ENCODE measurements at regions not wholly inside any gene's neighbourhood (a gene's known extent, or its start where the extent isn't known, plus 50 kb on each side); places are given as distances from the start of the nearest gene placed in this dataset.

GRCh38 chr2:118508282-118508681 is 339.2 kb downstream of the EN1 start:
- 0 out of 2 replicates have a peak, but pooled peaks cover 5% of the 10 kb centered on the region for H3K9me3 Mint-ChIP-seq
- no peaks in the 10 kb centered on the region for H3K36me3 Mint-ChIP-seq
- no peak for ATAC-seq
- H3K27me3 Mint-ChIP-seq (ENCODE audit: low read depth) = no peaks in the 10 kb centered on the region
- ChIA-PET CTCF (interaction anchor here (1.2 kb wide), 1 partner anchor 27 kb away, joined by 3 read pairs; no protein-coding TSS in a partner anchor), POLR2A (no interaction called here)
- no peak overlapping the region for H3K27ac Mint-ChIP-seq
- no peak for DNase-seq (ENCODE audit: low spot score)
- H3K4me1 Mint-ChIP-seq = peaks cover 10% of the 10 kb centered on the region
- H3K4me3 Mint-ChIP-seq = no peak overlapping the region
- TF ChIP-seq NR1H2 (CRISPR knock-in tag; IDR thresholded peaks at IDR 0.05) (no peak), CREB1 (CRISPR knock-in tag; IDR thresholded peaks at IDR 0.05) (no peak), ATF1 (CRISPR knock-in tag; IDR thresholded peaks at IDR 0.05) (no peak), NFYB (CRISPR knock-in tag; conservative IDR thresholded peaks at IDR 0.05; ENCODE audit: low read depth) (no peak), SOX15 (CRISPR knock-in tag; IDR thresholded peaks at IDR 0.05) (no peak), ETV6 (CRISPR knock-in tag; IDR thresholded peaks at IDR 0.05) (no peak), NR3C1 (CRISPR knock-in tag; conservative IDR thresholded peaks at IDR 0.05; ENCODE audit: low read depth) (no peak), NR2C2 (CRISPR knock-in tag; IDR thresholded peaks at IDR 0.05) (no peak), FOXK1 (CRISPR knock-in tag; IDR thresholded peaks at IDR 0.05) (no peak), ZNF671 (CRISPR knock-in tag; IDR thresholded peaks at IDR 0.05) (no peak), ZNF138 (CRISPR knock-in tag; conservative IDR thresholded peaks at IDR 0.05) (no peak), ZMAT4 (CRISPR knock-in tag; IDR thresholded peaks at IDR 0.05) (no peak)

DNA sequence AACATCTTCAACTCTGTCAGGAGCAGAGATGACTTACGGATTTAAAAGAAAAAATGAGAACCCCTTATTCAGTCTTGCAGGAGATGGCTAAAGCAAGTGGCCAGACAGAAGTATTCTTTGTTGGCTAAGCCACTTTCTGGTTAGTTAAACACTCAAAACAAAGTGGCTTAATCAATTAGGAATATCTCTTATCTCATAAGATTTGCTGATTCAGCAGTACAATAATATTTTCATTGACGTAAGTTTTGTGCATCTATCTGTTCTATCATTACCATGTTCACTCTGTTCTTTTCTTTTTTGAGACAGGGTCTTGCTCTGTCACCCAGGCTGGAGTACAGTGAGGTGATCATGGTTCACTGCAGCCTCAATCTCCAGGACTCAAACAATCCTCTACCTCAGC is 342.0 kb downstream of the EN1 start:
- no peak for TF ChIP-seq ZNF423 (CRISPR knock-in tag; IDR thresholded peaks at IDR 0.05)
- ChIA-PET POLR2A (no interaction called here), CTCF (no interaction called here)
- ATAC-seq (no peak), DNase-seq (ENCODE audit: low spot score) (no peak)
- no peaks in the 10 kb centered on the region for H3K36me3 Mint-ChIP-seq
- no peak overlapping the region for H3K27ac Mint-ChIP-seq
- H3K4me1 Mint-ChIP-seq = peaks cover 26% of the 10 kb centered on the region
- no peaks in the 10 kb centered on the region for H3K27me3 Mint-ChIP-seq (ENCODE audit: low read depth)
- 0 out of 2 replicates have a peak, but pooled peaks cover 5% of the 10 kb centered on the region for H3K9me3 Mint-ChIP-seq
- no peak overlapping the region for H3K4me3 Mint-ChIP-seq

DNA sequence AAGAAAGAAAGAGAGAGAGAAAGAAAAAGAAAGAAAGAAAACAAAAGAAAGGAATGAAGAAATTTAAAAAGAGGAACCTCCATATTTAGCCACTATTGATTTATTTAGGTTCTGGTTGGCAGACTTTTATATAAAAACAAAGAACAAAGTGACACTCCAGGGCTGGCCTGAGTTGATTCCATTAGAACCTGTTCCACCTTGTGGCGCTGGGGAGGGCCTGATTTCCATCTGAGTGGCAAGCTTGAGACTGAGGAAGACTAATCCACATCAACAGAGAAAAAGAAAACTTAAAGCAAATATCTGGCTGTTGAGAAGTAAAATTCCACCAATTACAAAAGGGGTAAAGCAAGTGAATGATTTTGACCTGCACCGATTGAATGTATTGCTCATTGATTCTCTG is 345.3 kb downstream of the EN1 start:
- ChIA-PET CTCF (interaction anchor here (1.2 kb wide), 1 partner anchor 9 kb away, joined by 6 read pairs; no protein-coding TSS in a partner anchor), POLR2A (no interaction called here)
- DNase-seq (ENCODE audit: low spot score) = no peak
- Mint-ChIP-seq H3K4me3 (no peak overlapping the region), H3K4me1 (peaks cover 31% of the 10 kb centered on the region), H3K27ac (no peak overlapping the region; the same call in 1 of the 2 replicates), H3K9me3 (0 out of 2 replicates have a peak, but pooled peaks cover 5% of the 10 kb centered on the region), H3K27me3 (ENCODE audit: low read depth) (no peaks in the 10 kb centered on the region), H3K36me3 (no peaks in the 10 kb centered on the region)
- ATAC-seq = no peak
- no peak for TF ChIP-seq FOXP1 (CRISPR knock-in tag; IDR thresholded peaks at IDR 0.05; ENCODE audit: borderline replicate concordance)

- no peaks in the 10 kb centered on the region for H3K9me3 Mint-ChIP-seq
- H3K36me3 Mint-ChIP-seq = no peaks in the 10 kb centered on the region
- CTCF ChIA-PET = interaction anchor here (1.3 kb wide), 1 partner anchor 8 kb away, joined by 4 read pairs; no protein-coding TSS in a partner anchor
- H3K27ac Mint-ChIP-seq = no peak overlapping the region
- peaks cover 32% of the 10 kb centered on the region for H3K4me1 Mint-ChIP-seq
- POLR2A ChIA-PET = no interaction called here
- no peak overlapping the region for H3K4me3 Mint-ChIP-seq
- DNase-seq (ENCODE audit: low spot score) (no peak), ATAC-seq (peak; percentile 65)
- no peaks in the 10 kb centered on the region for H3K27me3 Mint-ChIP-seq (ENCODE audit: low read depth)
- TF ChIP-seq ATF1 (CRISPR knock-in tag; IDR thresholded peaks at IDR 0.05) = no peak
- TF ChIP-seq TEAD4 (CRISPR knock-in tag; IDR thresholded peaks at IDR 0.05) = no peak
- TF ChIP-seq, protein P1, sequence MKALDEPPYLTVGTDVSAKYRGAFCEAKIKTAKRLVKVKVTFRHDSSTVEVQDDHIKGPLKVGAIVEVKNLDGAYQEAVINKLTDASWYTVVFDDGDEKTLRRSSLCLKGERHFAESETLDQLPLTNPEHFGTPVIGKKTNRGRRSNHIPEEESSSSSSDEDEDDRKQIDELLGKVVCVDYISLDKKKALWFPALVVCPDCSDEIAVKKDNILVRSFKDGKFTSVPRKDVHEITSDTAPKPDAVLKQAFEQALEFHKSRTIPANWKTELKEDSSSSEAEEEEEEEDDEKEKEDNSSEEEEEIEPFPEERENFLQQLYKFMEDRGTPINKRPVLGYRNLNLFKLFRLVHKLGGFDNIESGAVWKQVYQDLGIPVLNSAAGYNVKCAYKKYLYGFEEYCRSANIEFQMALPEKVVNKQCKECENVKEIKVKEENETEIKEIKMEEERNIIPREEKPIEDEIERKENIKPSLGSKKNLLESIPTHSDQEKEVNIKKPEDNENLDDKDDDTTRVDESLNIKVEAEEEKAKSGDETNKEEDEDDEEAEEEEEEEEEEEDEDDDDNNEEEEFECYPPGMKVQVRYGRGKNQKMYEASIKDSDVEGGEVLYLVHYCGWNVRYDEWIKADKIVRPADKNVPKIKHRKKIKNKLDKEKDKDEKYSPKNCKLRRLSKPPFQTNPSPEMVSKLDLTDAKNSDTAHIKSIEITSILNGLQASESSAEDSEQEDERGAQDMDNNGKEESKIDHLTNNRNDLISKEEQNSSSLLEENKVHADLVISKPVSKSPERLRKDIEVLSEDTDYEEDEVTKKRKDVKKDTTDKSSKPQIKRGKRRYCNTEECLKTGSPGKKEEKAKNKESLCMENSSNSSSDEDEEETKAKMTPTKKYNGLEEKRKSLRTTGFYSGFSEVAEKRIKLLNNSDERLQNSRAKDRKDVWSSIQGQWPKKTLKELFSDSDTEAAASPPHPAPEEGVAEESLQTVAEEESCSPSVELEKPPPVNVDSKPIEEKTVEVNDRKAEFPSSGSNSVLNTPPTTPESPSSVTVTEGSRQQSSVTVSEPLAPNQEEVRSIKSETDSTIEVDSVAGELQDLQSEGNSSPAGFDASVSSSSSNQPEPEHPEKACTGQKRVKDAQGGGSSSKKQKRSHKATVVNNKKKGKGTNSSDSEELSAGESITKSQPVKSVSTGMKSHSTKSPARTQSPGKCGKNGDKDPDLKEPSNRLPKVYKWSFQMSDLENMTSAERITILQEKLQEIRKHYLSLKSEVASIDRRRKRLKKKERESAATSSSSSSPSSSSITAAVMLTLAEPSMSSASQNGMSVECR (CRISPR knock-in tag; IDR thresholded peaks at IDR 0.05; ENCODE audit: borderline replicate concordance) = no peak
- no peak for TF ChIP-seq NFYB (CRISPR knock-in tag; conservative IDR thresholded peaks at IDR 0.05; ENCODE audit: low read depth)
- TF ChIP-seq, protein P2, sequence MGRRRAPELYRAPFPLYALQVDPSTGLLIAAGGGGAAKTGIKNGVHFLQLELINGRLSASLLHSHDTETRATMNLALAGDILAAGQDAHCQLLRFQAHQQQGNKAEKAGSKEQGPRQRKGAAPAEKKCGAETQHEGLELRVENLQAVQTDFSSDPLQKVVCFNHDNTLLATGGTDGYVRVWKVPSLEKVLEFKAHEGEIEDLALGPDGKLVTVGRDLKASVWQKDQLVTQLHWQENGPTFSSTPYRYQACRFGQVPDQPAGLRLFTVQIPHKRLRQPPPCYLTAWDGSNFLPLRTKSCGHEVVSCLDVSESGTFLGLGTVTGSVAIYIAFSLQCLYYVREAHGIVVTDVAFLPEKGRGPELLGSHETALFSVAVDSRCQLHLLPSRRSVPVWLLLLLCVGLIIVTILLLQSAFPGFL (CRISPR knock-in tag; IDR thresholded peaks at IDR 0.05; ENCODE audit: borderline replicate concordance) = no peak
- TF ChIP-seq ZNF396 (CRISPR knock-in tag; IDR thresholded peaks at IDR 0.05; ENCODE audit: borderline replicate concordance) = no peak
- TF ChIP-seq, protein P3, sequence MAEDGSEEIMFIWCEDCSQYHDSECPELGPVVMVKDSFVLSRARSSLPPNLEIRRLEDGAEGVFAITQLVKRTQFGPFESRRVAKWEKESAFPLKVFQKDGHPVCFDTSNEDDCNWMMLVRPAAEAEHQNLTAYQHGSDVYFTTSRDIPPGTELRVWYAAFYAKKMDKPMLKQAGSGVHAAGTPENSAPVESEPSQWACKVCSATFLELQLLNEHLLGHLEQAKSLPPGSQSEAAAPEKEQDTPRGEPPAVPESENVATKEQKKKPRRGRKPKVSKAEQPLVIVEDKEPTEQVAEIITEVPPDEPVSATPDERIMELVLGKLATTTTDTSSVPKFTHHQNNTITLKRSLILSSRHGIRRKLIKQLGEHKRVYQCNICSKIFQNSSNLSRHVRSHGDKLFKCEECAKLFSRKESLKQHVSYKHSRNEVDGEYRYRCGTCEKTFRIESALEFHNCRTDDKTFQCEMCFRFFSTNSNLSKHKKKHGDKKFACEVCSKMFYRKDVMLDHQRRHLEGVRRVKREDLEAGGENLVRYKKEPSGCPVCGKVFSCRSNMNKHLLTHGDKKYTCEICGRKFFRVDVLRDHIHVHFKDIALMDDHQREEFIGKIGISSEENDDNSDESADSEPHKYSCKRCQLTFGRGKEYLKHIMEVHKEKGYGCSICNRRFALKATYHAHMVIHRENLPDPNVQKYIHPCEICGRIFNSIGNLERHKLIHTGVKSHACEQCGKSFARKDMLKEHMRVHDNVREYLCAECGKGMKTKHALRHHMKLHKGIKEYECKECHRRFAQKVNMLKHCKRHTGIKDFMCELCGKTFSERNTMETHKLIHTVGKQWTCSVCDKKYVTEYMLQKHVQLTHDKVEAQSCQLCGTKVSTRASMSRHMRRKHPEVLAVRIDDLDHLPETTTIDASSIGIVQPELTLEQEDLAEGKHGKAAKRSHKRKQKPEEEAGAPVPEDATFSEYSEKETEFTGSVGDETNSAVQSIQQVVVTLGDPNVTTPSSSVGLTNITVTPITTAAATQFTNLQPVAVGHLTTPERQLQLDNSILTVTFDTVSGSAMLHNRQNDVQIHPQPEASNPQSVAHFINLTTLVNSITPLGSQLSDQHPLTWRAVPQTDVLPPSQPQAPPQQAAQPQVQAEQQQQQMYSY (CRISPR knock-in tag; IDR thresholded peaks at IDR 0.05) = no peak
- TF ChIP-seq FOXJ3 (CRISPR knock-in tag; IDR thresholded peaks at IDR 0.05; ENCODE audit: borderline replicate concordance) = no peak
These were observed 348.5 kb downstream of the EN1 start for GRCh38 chr2:118498943-118499342.

All from WTC11 (cell line).